ENCODE measurements at regions not wholly inside any gene's neighbourhood (a gene's known extent, or its start where the extent isn't known, plus 50 kb on each side); places are given as distances from the start of the nearest gene placed in this dataset.

GRCh38 chr2:118268268-118268667 lies 180.0 kb downstream of the INSIG2 start:
- H3K9me3 ChIP-seq (ENCODE audit: control insufficient read depth in 4 of 4, low read length in 3 of 4) = no peaks in the 10 kb centered on the region
- no peaks in the 10 kb centered on the region for H3K27me3 ChIP-seq (ENCODE audit: control insufficient read depth in 4 of 4, insufficient read depth in 4 of 4, low read length in 3 of 4)
- TF ChIP-seq RAD21 (IDR thresholded peaks at IDR 0.05) (no peak), MAX (IDR thresholded peaks at IDR 0.05) (no peak), YY1 (IDR thresholded peaks at IDR 0.05) (no peak), HNF4G (IDR thresholded peaks at IDR 0.05) (no peak), JUND (IDR thresholded peaks at IDR 0.05) (no peak), NR2F2 (IDR thresholded peaks at IDR 0.05) (no peak)
- H3K9ac ChIP-seq (ENCODE audit: low read depth in 1 of 2, low read length in 2 of 2) = no peak overlapping the region
- WGBS = 66% methylated on average over 5 of the region's 5 CpGs
- DNase-seq (ENCODE audit: low spot score) = no peak
- H3K4me1 ChIP-seq (ENCODE audit: control insufficient read depth in 4 of 4, insufficient read depth in 4 of 4, low read length in 3 of 4) = no peaks in the 10 kb centered on the region
- no peaks in the 10 kb centered on the region for H3K36me3 ChIP-seq (ENCODE audit: control insufficient read depth in 4 of 4, insufficient read depth in 3 of 4, low read depth in 1 of 4, low read length in 3 of 4)
- H3K4me3 ChIP-seq (ENCODE audit: low read depth in 1 of 3, low read length in 3 of 3) = no peak overlapping the region
- H3K27ac ChIP-seq (ENCODE audit: low read depth in 1 of 2, low read length in 2 of 2) = no peak overlapping the region

GRCh38 chr2:118265873-118266455 lies 177.7 kb downstream of the INSIG2 start:
- Histone ChIP-seq H3K27ac (ENCODE audit: low read depth in 1 of 2, low read length in 2 of 2) (no peak overlapping the region), H3K4me1 (ENCODE audit: control insufficient read depth in 4 of 4, insufficient read depth in 4 of 4, low read length in 3 of 4) (no peaks in the 10 kb centered on the region), H3K9me3 (ENCODE audit: control insufficient read depth in 4 of 4, low read length in 3 of 4) (no peaks in the 10 kb centered on the region), H3K4me3 (ENCODE audit: low read depth in 1 of 3, low read length in 3 of 3) (no peak overlapping the region), H3K36me3 (ENCODE audit: control insufficient read depth in 4 of 4, insufficient read depth in 3 of 4, low read depth in 1 of 4, low read length in 3 of 4) (no peaks in the 10 kb centered on the region), H3K27me3 (ENCODE audit: control insufficient read depth in 4 of 4, insufficient read depth in 4 of 4, low read length in 3 of 4) (no peaks in the 10 kb centered on the region), H3K9ac (ENCODE audit: low read depth in 1 of 2, low read length in 2 of 2) (no peak overlapping the region)
- TF ChIP-seq FOXA2 (IDR thresholded peaks at IDR 0.05) (no peak), REST (IDR thresholded peaks at IDR 0.05) (no peak), RXRA (IDR thresholded peaks at IDR 0.05) (no peak), MAX (IDR thresholded peaks at IDR 0.05) (no peak), EGR1 (IDR thresholded peaks at IDR 0.05; ENCODE audit: low read depth in 2 of 2) (no peak), ZBTB33 (IDR thresholded peaks at IDR 0.05) (no peak), JUND (IDR thresholded peaks at IDR 0.05) (no peak), CTCF (IDR thresholded peaks at IDR 0.05; ENCODE audit: low read depth, low read length, missing input control) (no peak), SP1 (IDR thresholded peaks at IDR 0.05) (no peak), NR2F2 (IDR thresholded peaks at IDR 0.05) (no peak), HNF4A (conservative IDR thresholded peaks at IDR 0.05) (no peak), GABPA (IDR thresholded peaks at IDR 0.05 in 1 of 2, conservative IDR thresholded peaks at IDR 0.05 in 1 of 2) (no peak), TAF1 (conservative IDR thresholded peaks at IDR 0.05) (no peak), ATF3 (IDR thresholded peaks at IDR 0.05) (no peak), FOXA1 (IDR thresholded peaks at IDR 0.05) (no peak), RAD21 (IDR thresholded peaks at IDR 0.05) (no peak), YY1 (IDR thresholded peaks at IDR 0.05) (no peak)
- DNase-seq (ENCODE audit: low spot score) = no peak
- WGBS = 81% methylated on average over 3 of the region's 3 CpGs

Measured in liver (tissue), 8 donors.